BLaER1 treated with 17β-estradiol and CSF1 and Interleukin-3, amounts not matched to agents 10 nM and 100 nM (cell line): ENCODE measurements at regions not wholly inside any gene's neighbourhood (a gene's known extent, or its start where the extent isn't known, plus 50 kb on each side); places are given as distances from the start of the nearest gene placed in this dataset.

ENCODE experiments used
- H3K27ac ChIP-seq, 11 experiments: shearing (Covaris generic); formaldehyde crosslinking; 2 replicates each; pipeline ENCODE4 v1.8.1; 2022
- H3K27me3 ChIP-seq, 11 experiments: shearing (Covaris generic); formaldehyde crosslinking; 2 replicates each; pipeline ENCODE4 v1.8.1; 2022
- H3K36me3 ChIP-seq, 11 experiments: shearing (Covaris generic); formaldehyde crosslinking; 2 replicates each; pipeline ENCODE4 v1.8.1; 2022
- H3K4me1 ChIP-seq, 10 experiments: shearing (Covaris generic); formaldehyde crosslinking; 2 replicates each; pipeline ENCODE4 v1.8.1; 2022
- H3K4me2 ChIP-seq, 11 experiments: shearing (Covaris generic); formaldehyde crosslinking; 2 replicates each; pipeline ENCODE4 v1.8.1; 2022
- H3K4me3 ChIP-seq, 10 experiments: shearing (Covaris generic); formaldehyde crosslinking; 2 replicates each; pipeline ENCODE4 v1.8.1; 2022
- H3K9ac ChIP-seq, 11 experiments: shearing (Covaris generic); formaldehyde crosslinking; 2 replicates each; pipeline ENCODE4 v1.8.1; 2022
- H3K9me3 ChIP-seq, 11 experiments: shearing (Covaris generic); formaldehyde crosslinking; replicated peaks in 1 of 11; 2 replicates each; pipeline ENCODE4 v1.8.1; 2022
- H4K20me1 ChIP-seq, 11 experiments: shearing (Covaris generic); formaldehyde crosslinking; 2 replicates each; pipeline ENCODE4 v1.8.1; 2022
- Cebpa-rat ChIP-seq, 11 experiments: shearing (Covaris generic); IDR thresholded peaks; 2 replicates each; pipeline ENCODE4 v1.8.1; 2022

GRCh38 chr6:120122401-120122800, 772.8 kb upstream of the MAN1A1 start:
- no peaks in the 10 kb centered on the region for H4K20me1 ChIP-seq
- peak overlapping the region in 7 of 11 experiments; percentile 5 to 49 (median 22); a peak in 9 of 22 replicates for H3K4me2 ChIP-seq
- H3K9ac ChIP-seq = no peak overlapping the region
- no peak overlapping the region for H3K4me3 ChIP-seq
- H3K4me1 ChIP-seq = peaks cover 0 to 10% (median 4%) of the 10 kb centered on the region in 10 experiments; a peak in 9 of 20 replicates
- H3K36me3 ChIP-seq = no peaks in the 10 kb centered on the region
- H3K27me3 ChIP-seq = no peaks in the 10 kb centered on the region
- H3K9me3 ChIP-seq = peaks cover 0 to 3% (median 0%) of the 10 kb centered on the region in 11 experiments; a peak in 2 of 22 replicates
- H3K27ac ChIP-seq = no peak overlapping the region
- TF ChIP-seq Cebpa-rat (IDR thresholded peaks at IDR 0.05) = no peak

DNA sequence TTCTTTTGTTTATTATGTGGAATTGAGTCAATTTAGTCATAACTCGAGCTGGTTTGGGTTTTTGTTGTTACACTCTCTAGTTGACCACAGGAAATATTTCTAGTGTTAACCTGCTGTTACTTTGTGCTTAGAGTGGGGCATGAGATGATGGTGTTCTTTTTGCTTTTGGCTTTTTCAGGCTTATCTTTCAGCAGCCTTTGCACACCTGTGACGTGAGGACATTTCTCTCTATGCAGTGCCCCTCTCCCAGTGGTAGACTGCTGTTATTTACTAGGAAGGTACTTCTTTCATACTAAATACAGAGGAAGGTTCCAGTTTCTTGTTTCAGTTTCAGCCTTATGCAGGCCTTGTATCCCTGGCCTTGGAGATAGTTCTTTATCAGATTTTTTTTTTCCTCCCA, 766.8 kb upstream of the MAN1A1 start:
- Histone ChIP-seq H3K36me3 (no peaks in the 10 kb centered on the region), H3K27ac (no peak overlapping the region), H3K27me3 (no peaks in the 10 kb centered on the region), H3K9ac (no peak overlapping the region), H4K20me1 (no peaks in the 10 kb centered on the region), H3K4me1 (no peaks in the 10 kb centered on the region), H3K9me3 (no peaks in the 10 kb centered on the region), H3K4me2 (no peak overlapping the region), H3K4me3 (no peak overlapping the region)
- TF ChIP-seq Cebpa-rat (IDR thresholded peaks at IDR 0.05) = no peak

DNA sequence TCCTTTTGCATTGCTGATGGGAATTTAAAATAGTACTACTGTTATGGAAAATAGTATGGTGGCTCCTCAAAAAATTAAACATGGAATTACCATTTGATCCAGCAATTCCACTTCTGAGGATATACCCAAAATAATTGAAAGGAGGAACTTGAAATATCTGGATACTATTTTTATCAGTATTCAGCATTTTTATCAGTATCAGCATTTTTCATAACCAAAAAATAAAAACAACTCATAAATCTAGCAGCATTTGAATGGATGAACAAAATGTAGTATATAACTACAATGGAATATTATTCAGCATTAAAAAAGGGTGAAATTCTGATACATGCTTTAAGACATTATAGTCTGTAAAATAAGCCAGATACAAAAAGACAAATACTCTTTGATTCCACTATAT, 763.4 kb upstream of the MAN1A1 start:
- H3K36me3 ChIP-seq = no peaks in the 10 kb centered on the region
- TF ChIP-seq Cebpa-rat (IDR thresholded peaks at IDR 0.05) = no peak
- H3K4me3 ChIP-seq = no peak overlapping the region
- no peak overlapping the region for H3K9ac ChIP-seq
- no peaks in the 10 kb centered on the region for H3K27me3 ChIP-seq
- no peaks in the 10 kb centered on the region for H3K9me3 ChIP-seq
- H3K4me2 ChIP-seq = no peak overlapping the region
- H4K20me1 ChIP-seq = no peaks in the 10 kb centered on the region
- H3K27ac ChIP-seq = no peak overlapping the region
- H3K4me1 ChIP-seq = no peaks in the 10 kb centered on the region

GRCh38 chr6:120111001-120111400, 761.4 kb upstream of the MAN1A1 start:
- TF ChIP-seq Cebpa-rat (IDR thresholded peaks at IDR 0.05) = no peak
- Histone ChIP-seq H3K4me1 (no peaks in the 10 kb centered on the region), H3K36me3 (no peaks in the 10 kb centered on the region), H3K27ac (no peak overlapping the region), H3K9ac (no peak overlapping the region), H3K4me2 (no peak overlapping the region), H3K27me3 (no peaks in the 10 kb centered on the region), H3K4me3 (no peak overlapping the region), H3K9me3 (no peaks in the 10 kb centered on the region), H4K20me1 (no peaks in the 10 kb centered on the region)

DNA sequence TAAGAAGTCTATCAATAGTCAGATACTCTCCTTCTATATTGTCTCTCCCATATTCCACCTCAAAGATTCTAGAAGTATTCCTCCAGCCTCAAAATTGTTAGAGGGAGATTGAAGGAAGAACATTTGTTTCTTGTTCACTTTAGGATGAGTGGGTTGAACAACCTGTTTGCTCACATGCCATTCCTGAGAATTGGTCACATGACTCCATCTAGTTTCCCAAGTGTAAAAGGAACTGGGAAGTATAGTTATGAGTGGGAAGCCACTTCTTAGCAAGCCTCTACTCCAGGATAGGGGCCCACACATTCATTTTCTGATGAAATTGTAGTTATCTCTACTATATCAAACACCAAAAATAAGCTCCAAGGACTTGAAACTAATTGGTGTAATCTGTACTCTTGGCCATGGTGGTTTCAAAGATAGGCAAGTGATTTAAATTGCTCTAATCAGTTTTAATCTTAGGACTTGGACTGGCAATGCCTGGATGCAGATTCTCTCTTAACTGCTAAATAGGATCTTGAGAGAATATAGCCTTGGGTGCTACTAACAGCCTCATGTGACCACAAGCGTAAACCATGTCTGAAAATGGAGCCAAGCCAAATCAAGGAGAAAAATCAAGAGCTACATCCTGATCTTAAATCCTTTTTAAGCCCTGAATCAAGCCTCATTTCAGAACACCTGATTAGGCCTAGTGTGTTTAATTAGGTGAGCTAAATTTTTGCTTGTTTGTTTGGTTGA, 758.7 kb upstream of the MAN1A1 start:
- no peak for TF ChIP-seq Cebpa-rat (IDR thresholded peaks at IDR 0.05)
- no peak overlapping the region for H3K9ac ChIP-seq
- no peaks in the 10 kb centered on the region for H3K4me1 ChIP-seq
- H3K9me3 ChIP-seq = no peaks in the 10 kb centered on the region
- H3K27me3 ChIP-seq = no peaks in the 10 kb centered on the region
- no peak overlapping the region for H3K4me3 ChIP-seq
- H3K4me2 ChIP-seq = no peak overlapping the region
- no peaks in the 10 kb centered on the region for H3K36me3 ChIP-seq
- no peak overlapping the region for H3K27ac ChIP-seq
- H4K20me1 ChIP-seq = no peaks in the 10 kb centered on the region

DNA sequence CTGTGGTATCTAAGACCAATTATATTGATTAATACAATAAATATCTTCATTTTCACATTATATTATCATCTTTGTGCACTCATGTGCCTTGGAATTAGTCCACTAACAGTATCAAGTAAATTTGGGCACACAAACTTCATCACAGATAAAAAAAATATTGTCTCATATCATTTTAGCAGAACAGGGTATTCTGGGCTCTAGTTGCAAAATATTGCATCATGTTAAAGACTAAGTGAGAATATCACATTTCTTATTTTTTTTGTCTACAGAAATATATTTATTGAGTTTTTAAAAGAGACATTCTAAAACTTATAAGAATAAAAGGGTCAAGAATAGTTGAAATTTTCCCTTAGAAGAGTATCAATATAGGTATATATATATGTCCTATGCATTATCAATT, 754.1 kb upstream of the MAN1A1 start:
- no peak overlapping the region for H3K4me2 ChIP-seq
- no peaks in the 10 kb centered on the region for H3K36me3 ChIP-seq
- TF ChIP-seq Cebpa-rat (IDR thresholded peaks at IDR 0.05) = no peak
- no peak overlapping the region for H3K4me3 ChIP-seq
- no peaks in the 10 kb centered on the region for H3K9me3 ChIP-seq
- no peaks in the 10 kb centered on the region for H3K4me1 ChIP-seq
- no peak overlapping the region for H3K27ac ChIP-seq
- H3K9ac ChIP-seq = no peak overlapping the region
- no peaks in the 10 kb centered on the region for H4K20me1 ChIP-seq
- no peaks in the 10 kb centered on the region for H3K27me3 ChIP-seq

- no peak for TF ChIP-seq Cebpa-rat (IDR thresholded peaks at IDR 0.05)
- no peaks in the 10 kb centered on the region for H3K27me3 ChIP-seq
- H3K4me2 ChIP-seq = no peak overlapping the region
- no peak overlapping the region for H3K4me3 ChIP-seq
- H3K4me1 ChIP-seq = no peaks in the 10 kb centered on the region
- H3K9me3 ChIP-seq = no peaks in the 10 kb centered on the region
- no peak overlapping the region for H3K27ac ChIP-seq
- no peaks in the 10 kb centered on the region for H3K36me3 ChIP-seq
- no peak overlapping the region for H3K9ac ChIP-seq
- no peaks in the 10 kb centered on the region for H4K20me1 ChIP-seq
Measured at GRCh38 chr6:120096696-120097260, 747.2 kb upstream of the MAN1A1 start.

- no peaks in the 10 kb centered on the region for H3K36me3 ChIP-seq
- H3K27ac ChIP-seq = no peak overlapping the region
- H3K9me3 ChIP-seq = no peaks in the 10 kb centered on the region
- TF ChIP-seq Cebpa-rat (IDR thresholded peaks at IDR 0.05) = no peak
- H3K4me1 ChIP-seq = no peaks in the 10 kb centered on the region
- H4K20me1 ChIP-seq = no peaks in the 10 kb centered on the region
- H3K4me2 ChIP-seq = no peak overlapping the region
- H3K4me3 ChIP-seq = no peak overlapping the region
- H3K9ac ChIP-seq = no peak overlapping the region
- H3K27me3 ChIP-seq = no peaks in the 10 kb centered on the region
Measured at GRCh38 chr6:120083186-120083585, 733.6 kb upstream of the MAN1A1 start.

DNA sequence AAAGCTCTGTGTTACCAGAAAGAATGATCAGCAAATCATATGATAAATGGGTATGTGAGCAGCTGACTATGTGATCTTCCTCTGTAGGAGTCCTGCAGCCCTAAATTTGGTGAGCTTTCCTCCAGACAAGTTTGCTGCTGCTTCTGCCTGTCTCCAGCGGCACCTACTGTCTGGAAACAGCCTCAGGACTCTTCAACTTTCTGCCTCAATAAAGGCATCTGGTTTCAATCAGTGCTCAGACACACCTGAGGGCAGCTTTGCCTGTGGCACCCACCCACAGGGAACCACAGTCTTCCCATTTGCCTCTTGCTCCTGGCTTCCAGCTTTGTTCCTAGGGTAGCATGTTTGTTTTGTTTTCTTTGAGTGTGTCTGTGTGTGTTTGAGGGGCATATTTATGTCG, 727.9 kb upstream of the MAN1A1 start:
- no peak overlapping the region for H3K27ac ChIP-seq
- no peaks in the 10 kb centered on the region for H3K27me3 ChIP-seq
- H3K9me3 ChIP-seq = no peaks in the 10 kb centered on the region
- no peak overlapping the region for H3K4me3 ChIP-seq
- no peak overlapping the region for H3K9ac ChIP-seq
- H3K4me1 ChIP-seq = no peaks in the 10 kb centered on the region
- no peaks in the 10 kb centered on the region for H4K20me1 ChIP-seq
- no peak overlapping the region for H3K4me2 ChIP-seq
- H3K36me3 ChIP-seq = no peaks in the 10 kb centered on the region
- TF ChIP-seq Cebpa-rat (IDR thresholded peaks at IDR 0.05) = no peak

DNA sequence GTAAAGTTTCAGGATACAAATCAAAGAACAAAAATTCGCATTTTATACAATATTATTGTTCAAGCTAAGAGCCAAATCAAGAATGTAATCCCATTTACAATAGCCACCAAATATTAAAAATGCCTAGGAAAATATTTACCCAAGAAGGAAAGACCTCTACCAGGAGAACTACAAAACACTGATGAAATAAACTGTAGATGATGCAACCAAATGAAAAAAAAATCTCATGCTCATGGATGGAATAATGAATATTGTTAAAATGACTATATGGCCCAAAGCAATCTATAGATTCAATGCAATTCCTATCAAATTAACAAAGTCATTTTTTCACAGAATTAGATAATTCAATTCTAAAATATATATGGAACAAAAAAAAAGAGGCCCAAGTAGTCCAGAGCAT, 708.8 kb upstream of the MAN1A1 start:
- Histone ChIP-seq H4K20me1 (no peaks in the 10 kb centered on the region), H3K9ac (no peak overlapping the region), H3K36me3 (no peaks in the 10 kb centered on the region), H3K4me1 (no peaks in the 10 kb centered on the region), H3K9me3 (peaks cover 0 to 11% (median 0%) of the 10 kb centered on the region in 11 experiments; a peak in 2 of 22 replicates), H3K27me3 (no peaks in the 10 kb centered on the region), H3K27ac (no peak overlapping the region), H3K4me2 (no peak overlapping the region), H3K4me3 (no peak overlapping the region)
- TF ChIP-seq Cebpa-rat (IDR thresholded peaks at IDR 0.05) = no peak
